GM19239 (cell line): ENCODE measurements at regions not wholly inside any gene's neighbourhood (a gene's known extent, or its start where the extent isn't known, plus 50 kb on each side); places are given as distances from the start of the nearest gene placed in this dataset.
"Not testable (repeated sequence)": the region's sequence is repeated elsewhere in the genome, so short reads cannot be mapped to it uniquely, and the experiment has no call there.

Source experiments
- DNase-seq: peaks from one replicate; pipeline ENCODE4 v3.0.0; 2011; ENCODE audit warnings: low spot score; ENCODE audit not compliant: insufficient read length
- FAIRE-seq: peaks from 2 replicates; lab custom pipeline; 2011; peaks lifted over from hg19 to GRCh38; lab: Jason Lieb, UNC

DNA sequence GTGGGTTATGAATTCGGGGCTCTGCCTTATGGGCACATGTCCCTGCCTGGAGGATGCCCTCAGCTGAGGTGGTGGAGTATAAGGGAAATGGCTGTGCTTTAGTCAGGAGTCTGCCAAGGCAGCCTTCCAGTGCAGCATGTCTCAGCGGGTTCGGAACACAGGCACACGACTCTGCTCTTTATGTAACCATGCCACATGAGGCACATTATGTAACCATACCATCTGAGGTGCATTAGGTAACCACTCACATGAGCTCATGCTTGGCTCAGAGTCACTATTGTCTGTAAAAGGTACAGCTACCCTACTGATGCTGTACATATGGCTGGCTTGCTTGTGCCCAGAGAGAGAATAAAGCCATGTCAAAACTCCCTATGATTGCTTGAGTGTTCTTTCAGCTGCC is 723.6 kb downstream of the TRAM1L1 start:
- DNase-seq (no peak), FAIRE-seq (no peak)

GRCh38 chr4:116358633-116359222 is 726.6 kb downstream of the TRAM1L1 start:
- DNase-seq = peak; percentile 12
- FAIRE-seq = peak; percentile 97

- DNase-seq (no peak), FAIRE-seq (no peak)
Observed at GRCh38 chr4:116357758-116358157, 727.6 kb downstream of the TRAM1L1 start.

- no peak for FAIRE-seq
- no peak for DNase-seq
Observed at GRCh38 chr4:116346750-116347149, 738.6 kb downstream of the TRAM1L1 start.

GRCh38 chr4:116343809-116344208 is 741.6 kb downstream of the TRAM1L1 start:
- DNase-seq (no peak), FAIRE-seq (no peak)

DNA sequence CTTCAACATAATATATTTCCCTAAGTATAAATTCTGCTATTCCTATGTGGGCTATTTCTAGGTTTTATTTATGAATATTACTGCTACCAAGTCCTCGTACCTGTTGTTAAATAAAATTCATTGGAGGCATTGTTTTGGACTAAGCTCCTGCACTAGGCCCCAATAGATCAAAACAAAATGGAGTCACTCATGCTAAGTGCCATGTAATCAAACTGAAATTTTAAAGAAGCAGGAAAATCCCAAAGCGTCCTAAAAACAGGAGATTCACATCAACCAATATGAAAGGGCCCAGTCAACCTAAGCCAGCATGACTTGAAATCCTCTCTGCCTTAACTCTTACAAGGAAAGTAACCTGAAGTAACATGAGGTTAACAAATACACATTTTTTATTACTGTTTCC is 743.2 kb downstream of the TRAM1L1 start:
- FAIRE-seq (no peak), DNase-seq (no peak)

DNA sequence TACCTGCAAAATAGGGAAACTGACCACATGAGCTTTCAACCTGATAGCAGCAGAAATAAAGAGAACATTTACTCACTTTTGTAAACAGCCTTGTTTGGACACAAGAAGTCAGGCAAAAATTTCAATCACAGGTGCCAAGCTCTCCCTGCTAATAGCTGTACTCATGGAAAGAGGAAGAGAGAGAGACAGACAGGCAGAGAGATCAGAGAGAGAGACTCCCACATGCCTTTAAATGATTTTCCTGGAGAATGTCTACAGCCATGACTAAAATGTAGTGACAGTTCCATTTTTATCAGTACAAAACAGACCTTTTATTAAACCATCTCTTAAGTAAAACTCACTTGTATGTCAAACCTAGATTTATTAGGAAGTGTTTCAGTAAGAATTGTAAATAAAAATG is 752.9 kb downstream of the TRAM1L1 start:
- FAIRE-seq = no peak

DNA sequence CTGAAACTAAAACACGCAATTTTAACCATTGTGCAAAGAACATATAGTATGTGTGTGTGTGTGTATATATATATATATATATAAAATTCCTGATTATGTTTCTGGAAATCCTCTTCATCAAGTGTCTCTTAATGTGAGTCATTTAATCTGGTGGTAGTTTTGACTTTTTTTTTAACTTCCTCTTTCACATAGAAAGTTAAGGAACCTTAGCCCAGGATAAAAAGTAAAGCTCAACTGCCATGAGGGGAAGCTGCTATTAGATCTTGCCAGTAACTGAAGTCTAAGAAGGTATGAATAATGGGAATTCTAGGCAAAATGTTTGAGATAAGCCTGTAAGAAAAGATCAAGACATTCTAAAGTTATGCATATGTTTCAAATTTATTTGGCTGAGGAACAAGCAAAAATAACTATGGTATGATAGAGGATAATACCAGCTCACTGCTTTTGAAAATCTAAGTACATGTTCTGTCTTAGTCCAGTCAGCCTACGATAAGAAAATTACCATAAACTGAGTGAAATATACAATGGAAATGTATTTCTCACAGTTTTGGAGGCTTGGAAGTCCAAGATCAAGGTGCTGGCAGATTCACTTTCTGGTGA is 757.0 kb downstream of the TRAM1L1 start:
- FAIRE-seq (no peak), DNase-seq (no peak)

More for the DNA sequence above, 752.9 kb downstream of the TRAM1L1 start:
- DNase-seq = no peak

DNA sequence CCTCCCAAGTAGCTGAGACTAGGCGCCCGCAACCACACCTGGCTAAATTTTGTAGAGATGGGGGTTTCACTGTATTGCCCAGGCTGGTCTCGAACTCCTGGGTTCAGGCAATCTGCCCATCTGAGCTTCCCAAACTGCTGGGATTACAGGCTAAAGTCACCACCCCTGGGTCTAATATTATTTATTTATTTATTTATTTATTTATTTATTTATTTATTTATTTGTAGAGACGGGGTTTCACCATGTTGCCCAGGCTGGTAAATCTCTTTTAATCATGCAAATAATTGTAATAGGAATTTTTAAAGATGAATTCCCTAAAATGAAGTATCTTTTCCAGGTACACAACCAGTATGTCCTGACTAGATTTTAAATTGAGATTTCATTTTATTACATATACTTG is 761.8 kb downstream of the TRAM1L1 start:
- FAIRE-seq = no peak

DNA sequence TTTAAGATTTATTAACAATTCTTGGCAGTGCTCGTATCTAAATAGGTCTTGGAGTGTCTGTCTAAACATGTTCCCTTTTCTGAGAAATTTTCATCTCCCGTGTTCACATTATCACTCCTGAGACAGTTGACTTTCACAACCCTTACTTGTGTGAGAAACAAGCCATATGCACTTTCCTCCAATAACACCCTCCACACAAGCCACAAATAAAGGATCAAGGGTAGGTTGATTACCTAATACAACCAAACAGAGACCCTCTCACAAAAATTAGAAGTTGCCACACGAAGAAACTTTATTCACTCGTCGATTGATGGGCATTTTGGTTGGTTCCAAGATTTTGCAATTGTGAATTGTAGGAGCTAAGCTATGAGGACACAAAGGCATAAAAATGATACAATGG is 763.9 kb downstream of the TRAM1L1 start:
- DNase-seq (no peak), FAIRE-seq (no peak)

More for the DNA sequence above, 761.8 kb downstream of the TRAM1L1 start:
- no peak for DNase-seq

- DNase-seq (no peak), FAIRE-seq (no peak)
Observed at GRCh38 chr4:116320859-116321258, 764.5 kb downstream of the TRAM1L1 start.

GRCh38 chr4:116303736-116304188 is 781.6 kb downstream of the TRAM1L1 start:
- DNase-seq (no peak), FAIRE-seq (no peak)

DNA sequence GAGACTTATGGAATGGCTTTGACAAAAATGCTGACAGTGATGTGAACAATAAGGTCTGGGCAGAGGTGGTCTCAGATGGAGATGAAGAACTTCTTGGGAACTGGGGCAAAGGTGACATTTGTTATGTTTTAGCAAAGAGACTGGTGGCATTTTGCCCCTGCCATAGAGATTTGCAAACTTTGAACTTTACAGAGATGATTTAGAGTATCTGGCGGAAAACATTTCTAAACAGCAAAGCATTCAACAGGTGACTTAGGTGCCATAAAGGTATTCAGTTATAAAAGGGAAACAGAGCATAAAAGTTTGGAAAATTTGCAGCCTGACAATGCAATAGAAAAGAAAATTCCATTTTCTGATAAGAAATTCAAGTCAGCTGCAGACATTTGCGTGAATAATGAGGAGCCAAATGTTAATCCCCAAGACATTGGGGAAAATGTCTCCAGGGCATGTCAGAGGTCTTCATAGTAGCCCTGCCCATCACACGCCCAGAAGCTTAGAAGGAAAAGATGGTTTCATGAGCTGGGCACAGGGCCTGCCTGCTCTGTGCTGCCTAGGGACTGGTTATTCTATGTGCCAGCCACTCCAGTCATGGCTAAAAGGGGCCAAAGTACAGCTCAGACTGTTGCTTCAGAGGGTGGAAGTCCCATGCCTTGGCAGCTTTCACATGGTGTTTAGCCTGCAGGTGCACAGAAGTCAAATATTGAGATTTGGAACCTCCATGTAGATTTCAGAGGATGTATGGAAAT is 782.2 kb downstream of the TRAM1L1 start:
- FAIRE-seq (no peak), DNase-seq (no peak)

DNA sequence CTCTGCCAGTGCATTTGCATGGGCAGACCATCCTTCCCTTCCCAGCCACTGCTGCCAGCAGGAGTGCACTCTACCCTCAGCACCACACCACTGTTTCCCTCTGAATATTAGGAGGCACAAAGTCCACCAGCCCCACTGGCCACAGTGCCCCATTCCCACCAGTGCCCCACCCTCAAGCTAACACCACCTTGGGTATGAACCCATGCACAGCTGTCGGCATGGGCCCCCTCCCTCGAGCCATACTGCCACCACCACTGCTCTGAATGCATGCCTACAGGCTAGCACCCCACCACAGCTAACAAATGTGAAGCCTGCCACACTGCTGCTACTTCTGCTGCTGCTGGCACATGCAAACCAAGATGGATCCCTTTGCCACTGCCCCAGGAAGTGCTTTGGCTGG is 810.4 kb downstream of the TRAM1L1 start:
- DNase-seq (no peak), FAIRE-seq (no peak)

- no peak for DNase-seq
- no peak for FAIRE-seq
Observed at GRCh38 chr4:116272336-116272735, 813.0 kb downstream of the TRAM1L1 start.

- not testable (repeated sequence) for FAIRE-seq, DNase-seq
Observed at GRCh38 chr4:116260931-116261330, 824.4 kb downstream of the TRAM1L1 start.

DNA sequence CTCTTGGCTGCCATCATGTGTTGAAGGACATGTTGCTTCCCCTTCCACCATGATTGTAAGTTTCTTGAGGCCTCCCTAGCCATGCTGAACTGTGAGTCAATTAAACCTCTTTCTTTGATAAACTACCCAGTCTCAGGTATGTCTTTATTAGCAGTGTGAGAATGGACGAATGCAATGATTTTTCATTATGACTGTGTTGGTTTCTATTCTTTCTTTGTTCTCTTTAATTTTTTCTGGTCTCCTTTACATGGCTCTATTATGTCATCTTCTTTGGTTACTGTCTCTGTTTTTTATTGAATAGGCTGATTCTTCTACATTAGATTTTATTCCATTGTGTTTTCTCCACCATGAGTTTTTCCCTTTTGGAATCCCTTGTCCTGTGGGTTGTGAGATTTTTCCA is 840.6 kb downstream of the TRAM1L1 start:
- FAIRE-seq (no peak), DNase-seq (no peak)

GRCh38 chr4:116243431-116243830 is 841.9 kb downstream of the TRAM1L1 start:
- FAIRE-seq = no peak
- DNase-seq = no peak

DNA sequence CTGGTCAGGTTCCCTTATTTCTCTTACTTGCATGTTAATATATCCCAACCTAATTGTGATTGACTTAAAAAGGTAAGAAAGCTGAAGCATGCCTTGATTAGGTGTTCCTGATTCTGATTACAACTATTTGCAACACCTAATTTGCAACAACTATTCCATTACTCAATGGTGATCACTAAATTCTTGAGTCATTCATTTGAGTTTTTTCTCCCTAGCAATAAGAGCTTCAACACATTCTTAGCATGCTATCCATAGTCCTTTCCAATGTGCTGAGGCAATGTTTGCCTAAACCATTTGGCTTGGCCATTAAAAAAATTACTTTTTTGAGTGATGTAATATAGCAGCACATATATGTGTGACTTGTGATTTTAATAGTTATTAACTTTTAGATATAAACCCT is 851.4 kb downstream of the TRAM1L1 start:
- FAIRE-seq (no peak), DNase-seq (no peak)

DNA sequence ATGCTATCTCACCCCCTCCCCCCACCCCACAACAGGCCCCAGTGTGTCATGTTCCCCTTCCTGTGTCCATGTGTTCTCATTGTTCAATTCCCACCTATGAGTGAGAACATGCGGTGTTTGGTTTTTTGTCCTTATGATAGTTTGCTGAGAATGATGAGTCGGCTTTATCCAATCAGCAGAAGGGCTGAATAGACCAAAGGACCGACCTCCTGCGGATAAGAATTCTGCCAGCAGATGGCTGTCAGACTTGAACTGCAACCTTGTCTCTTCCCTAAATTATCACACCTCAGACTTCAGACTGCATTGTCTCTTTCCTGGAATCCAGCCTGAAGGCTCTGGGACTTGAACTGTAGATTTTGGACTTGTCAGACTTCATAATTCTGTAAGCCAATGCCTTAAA is 853.4 kb downstream of the TRAM1L1 start:
- FAIRE-seq, DNase-seq: not testable (repeated sequence)

DNA sequence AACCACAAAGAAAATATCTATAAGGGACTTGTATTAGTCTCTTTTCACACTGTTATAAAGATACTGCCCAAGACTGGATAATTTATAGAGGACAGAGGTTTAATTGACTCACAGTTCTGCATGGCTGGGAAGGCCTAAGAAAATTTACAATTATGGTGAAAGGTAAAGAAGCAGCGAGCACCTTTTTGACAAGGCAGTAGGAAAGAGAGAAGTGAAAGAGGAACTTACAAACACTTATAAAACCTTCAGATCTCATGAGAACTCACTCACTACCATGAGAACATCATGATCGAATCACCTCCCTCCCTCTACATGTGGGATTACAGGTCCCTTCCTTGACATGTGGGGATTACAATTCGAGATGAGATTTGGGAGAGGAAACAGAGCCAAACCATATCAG is 856.0 kb downstream of the TRAM1L1 start:
- no peak for DNase-seq
- no peak for FAIRE-seq
